ENCODE measurements at regions not wholly inside any gene's neighbourhood (a gene's known extent, or its start where the extent isn't known, plus 50 kb on each side); places are given as distances from the start of the nearest gene placed in this dataset.

- no peaks in the 10 kb centered on the region for H3K36me3 ChIP-seq (replicated peaks; ENCODE audit: insufficient read depth, low read length)
- no peak overlapping the region for H3K4me3 ChIP-seq (ENCODE audit: low read length)
- no peaks in the 10 kb centered on the region for H3F3A ChIP-seq (ENCODE audit: insufficient read depth, low read length)
- H4K20me1 ChIP-seq (ENCODE audit: insufficient read depth, low read length): no peaks in the 10 kb centered on the region
- TF ChIP-seq EZH2 (optimal IDR thresholded peaks at IDR 0.05; ENCODE audit: low read depth, low read length) (no peak), CTCF (IDR thresholded peaks at IDR 0.05; ENCODE audit: low read length) (no peak), EZH2phosphoT487 (IDR thresholded peaks at IDR 0.05; ENCODE audit: low read length) (no peak)
- no peaks in the 10 kb centered on the region for H3K27me3 ChIP-seq (replicated peaks; ENCODE audit: insufficient read depth, low read length)
- H3K27ac ChIP-seq (ENCODE audit: low read length): no peak overlapping the region
- DNase-seq: no peak
- no peaks in the 10 kb centered on the region for H3K4me1 ChIP-seq (ENCODE audit: low read length)
- no peak overlapping the region for H3K4me2 ChIP-seq (ENCODE audit: low read depth, low read length)
- H3K9me3 ChIP-seq (replicated peaks; ENCODE audit: insufficient read depth, low read length): no peaks in the 10 kb centered on the region
- H3K9me2 ChIP-seq (replicated peaks; ENCODE audit: insufficient read depth, low read length): no peaks in the 10 kb centered on the region
- H3K9ac ChIP-seq (ENCODE audit: low read length): no peak overlapping the region
- H3K79me2 ChIP-seq (ENCODE audit: low read length): no peaks in the 10 kb centered on the region
- H2AFZ ChIP-seq (ENCODE audit: low read length): no peak overlapping the region
Measured at GRCh38 chr13:59510386-59510785, 653.3 kb downstream of the DIAPH3 start.

GRCh38 chr13:59513686-59514085, 650.0 kb downstream of the DIAPH3 start:
- DNase-seq: no peak
- Histone ChIP-seq H4K20me1 (ENCODE audit: insufficient read depth, low read length) (no peaks in the 10 kb centered on the region), H3K79me2 (ENCODE audit: low read length) (no peaks in the 10 kb centered on the region), H3K4me3 (ENCODE audit: low read length) (no peak overlapping the region), H3K4me2 (ENCODE audit: low read depth, low read length) (no peak overlapping the region), H3K9me2 (replicated peaks; ENCODE audit: insufficient read depth, low read length) (no peaks in the 10 kb centered on the region), H3K9me3 (replicated peaks; ENCODE audit: insufficient read depth, low read length) (no peaks in the 10 kb centered on the region), H3K9ac (ENCODE audit: low read length) (no peak overlapping the region), H3K27ac (ENCODE audit: low read length) (no peak overlapping the region), H3K36me3 (replicated peaks; ENCODE audit: insufficient read depth, low read length) (no peaks in the 10 kb centered on the region), H3F3A (ENCODE audit: insufficient read depth, low read length) (no peaks in the 10 kb centered on the region), H3K4me1 (ENCODE audit: low read length) (no peaks in the 10 kb centered on the region), H3K27me3 (replicated peaks; ENCODE audit: insufficient read depth, low read length) (no peaks in the 10 kb centered on the region), H2AFZ (ENCODE audit: low read length) (no peak overlapping the region)
- TF ChIP-seq EZH2phosphoT487 (IDR thresholded peaks at IDR 0.05; ENCODE audit: low read length): no peak
- TF ChIP-seq EZH2 (optimal IDR thresholded peaks at IDR 0.05; ENCODE audit: low read depth, low read length): no peak
- no peak for TF ChIP-seq CTCF (IDR thresholded peaks at IDR 0.05; ENCODE audit: low read length)

GRCh38 chr13:59514316-59514715, 649.4 kb downstream of the DIAPH3 start:
- H3K27me3 ChIP-seq (replicated peaks; ENCODE audit: insufficient read depth, low read length): no peaks in the 10 kb centered on the region
- H4K20me1 ChIP-seq (ENCODE audit: insufficient read depth, low read length): no peaks in the 10 kb centered on the region
- H2AFZ ChIP-seq (ENCODE audit: low read length): no peak overlapping the region
- DNase-seq: no peak
- no peaks in the 10 kb centered on the region for H3K9me3 ChIP-seq (replicated peaks; ENCODE audit: insufficient read depth, low read length)
- no peaks in the 10 kb centered on the region for H3F3A ChIP-seq (ENCODE audit: insufficient read depth, low read length)
- H3K9me2 ChIP-seq (replicated peaks; ENCODE audit: insufficient read depth, low read length): no peaks in the 10 kb centered on the region
- no peak overlapping the region for H3K9ac ChIP-seq (ENCODE audit: low read length)
- no peak overlapping the region for H3K4me3 ChIP-seq (ENCODE audit: low read length)
- no peak overlapping the region for H3K27ac ChIP-seq (ENCODE audit: low read length)
- H3K36me3 ChIP-seq (replicated peaks; ENCODE audit: insufficient read depth, low read length): no peaks in the 10 kb centered on the region
- H3K79me2 ChIP-seq (ENCODE audit: low read length): no peaks in the 10 kb centered on the region
- no peak for TF ChIP-seq EZH2 (optimal IDR thresholded peaks at IDR 0.05; ENCODE audit: low read depth, low read length)
- H3K4me2 ChIP-seq (ENCODE audit: low read depth, low read length): no peak overlapping the region
- H3K4me1 ChIP-seq (ENCODE audit: low read length): no peaks in the 10 kb centered on the region

GRCh38 chr13:59519819-59520218, 643.9 kb downstream of the DIAPH3 start:
- H2AFZ ChIP-seq (ENCODE audit: low read length): no peak overlapping the region
- H3K27ac ChIP-seq (ENCODE audit: low read length): no peak overlapping the region
- TF ChIP-seq EZH2phosphoT487 (IDR thresholded peaks at IDR 0.05; ENCODE audit: low read length): no peak
- no peak for TF ChIP-seq CTCF (IDR thresholded peaks at IDR 0.05; ENCODE audit: low read length)
- no peak for TF ChIP-seq EZH2 (optimal IDR thresholded peaks at IDR 0.05; ENCODE audit: low read depth, low read length)
- H3K79me2 ChIP-seq (ENCODE audit: low read length): no peaks in the 10 kb centered on the region
- no peaks in the 10 kb centered on the region for H3K4me1 ChIP-seq (ENCODE audit: low read length)
- no peaks in the 10 kb centered on the region for H3K9me3 ChIP-seq (replicated peaks; ENCODE audit: insufficient read depth, low read length)
- no peak overlapping the region for H3K9ac ChIP-seq (ENCODE audit: low read length)
- DNase-seq: no peak
- no peaks in the 10 kb centered on the region for H4K20me1 ChIP-seq (ENCODE audit: insufficient read depth, low read length)
- H3K27me3 ChIP-seq (replicated peaks; ENCODE audit: insufficient read depth, low read length): no peaks in the 10 kb centered on the region
- H3K4me3 ChIP-seq (ENCODE audit: low read length): no peak overlapping the region
- no peak overlapping the region for H3K4me2 ChIP-seq (ENCODE audit: low read depth, low read length)
- no peaks in the 10 kb centered on the region for H3F3A ChIP-seq (ENCODE audit: insufficient read depth, low read length)
- no peaks in the 10 kb centered on the region for H3K9me2 ChIP-seq (replicated peaks; ENCODE audit: insufficient read depth, low read length)
- no peaks in the 10 kb centered on the region for H3K36me3 ChIP-seq (replicated peaks; ENCODE audit: insufficient read depth, low read length)
